Astrocyte (in vitro differentiated cells and primary cell): ENCODE measurements at regions not wholly inside any gene's neighbourhood (a gene's known extent, or its start where the extent isn't known, plus 50 kb on each side); places are given as distances from the start of the nearest gene placed in this dataset.

ENCODE experiments used
- DNase-seq: peaks from one replicate; pipeline ENCODE4 v3.0.0-alpha.2; 2010; ENCODE audit warnings: low read depth
- FAIRE-seq: peaks from 2 replicates; lab custom pipeline; 2011; peaks lifted over from hg19 to GRCh38; lab: Jason Lieb, UNC
- H2AFZ ChIP-seq: 2 replicates; pipeline ENCODE4 v1.6.0; 2012; ENCODE audit warnings: low read depth, low read length, inconsistent platforms
- H3K27ac ChIP-seq: 2 replicates; pipeline ENCODE4 v1.5.1; 2011; ENCODE audit warnings: low read depth, low read length, inconsistent platforms
- H3K27me3 ChIP-seq: 2 replicates; pipeline ENCODE4 v1.6.0; 2011; ENCODE audit warnings: low read length, inconsistent platforms; ENCODE audit not compliant: insufficient read depth
- H3K36me3 ChIP-seq: 2 replicates; pipeline ENCODE4 v1.5.1; 2011; ENCODE audit warnings: low read length, inconsistent platforms; ENCODE audit not compliant: insufficient read depth
- H3K4me1 ChIP-seq: 2 replicates; pipeline ENCODE4 v1.5.1; 2011; ENCODE audit warnings: low read length, inconsistent platforms; ENCODE audit not compliant: insufficient read depth
- H3K4me2 ChIP-seq: 2 replicates; pipeline ENCODE4 v1.6.0; 2012; ENCODE audit warnings: low read length, inconsistent platforms
- H3K4me3 ChIP-seq: 2 replicates; pipeline ENCODE4 v1.5.1; 2011; ENCODE audit warnings: low read depth, mild to moderate bottlenecking, low read length, inconsistent platforms; ENCODE audit not compliant: insufficient read depth
- H3K79me2 ChIP-seq: 2 replicates; pipeline ENCODE4 v1.6.0; 2012; ENCODE audit warnings: mild to moderate bottlenecking, low read length, inconsistent platforms; ENCODE audit not compliant: insufficient read depth
- H3K9ac ChIP-seq: 2 replicates; pipeline ENCODE4 v1.6.0; 2012; ENCODE audit warnings: mild to moderate bottlenecking, low read length, inconsistent platforms
- H3K9me3 ChIP-seq: 2 replicates; pipeline ENCODE4 v1.5.1; 2012; ENCODE audit warnings: low read depth, mild to moderate bottlenecking, low read length, inconsistent platforms; ENCODE audit not compliant: insufficient read depth
- H4K20me1 ChIP-seq: 2 replicates; pipeline ENCODE4 v1.6.0; 2012; ENCODE audit warnings: low read length, inconsistent platforms; ENCODE audit not compliant: insufficient read depth
- H3K27ac Mint-ChIP-seq: one replicate; pipeline ENCODE4 v1.8.0; 2021; ENCODE audit warnings: mild to moderate bottlenecking, mixed read lengths; ENCODE audit not compliant: unreplicated experiment
- H3K27me3 Mint-ChIP-seq: one replicate; pipeline ENCODE4 v1.8.0; 2021; ENCODE audit warnings: low read depth, mixed read lengths; ENCODE audit not compliant: unreplicated experiment
- H3K36me3 Mint-ChIP-seq: one replicate; pipeline ENCODE4 v1.8.0; 2021; ENCODE audit warnings: low read depth, mixed read lengths; ENCODE audit not compliant: unreplicated experiment
- H3K4me1 Mint-ChIP-seq: one replicate; pipeline ENCODE4 v1.8.0; 2021; ENCODE audit warnings: low read depth, mixed read lengths; ENCODE audit not compliant: unreplicated experiment
- H3K4me3 Mint-ChIP-seq: one replicate; pipeline ENCODE4 v1.8.0; 2021; ENCODE audit warnings: mild to moderate bottlenecking, moderate library complexity, mixed read lengths; ENCODE audit not compliant: unreplicated experiment
- H3K9me3 Mint-ChIP-seq: one replicate; pipeline ENCODE4 v1.8.0; 2021; ENCODE audit warnings: mild to moderate bottlenecking, mixed read lengths; ENCODE audit not compliant: unreplicated experiment
- EZH2 ChIP-seq: IDR thresholded peaks from 2 replicates; pipeline ENCODE4 v1.6.1; 2012; ENCODE audit warnings: mild to moderate bottlenecking, low read length, inconsistent platforms; ENCODE audit not compliant: insufficient read depth
- TF ChIP-seq, protein P1 (sequence below): IDR thresholded peaks from 2 replicates; pipeline ENCODE4 v1.5.1; 2011; ENCODE audit warnings: low read depth, mild to moderate bottlenecking, inconsistent platforms, low read length, moderate library complexity; ENCODE audit not compliant: insufficient read depth

DNA sequence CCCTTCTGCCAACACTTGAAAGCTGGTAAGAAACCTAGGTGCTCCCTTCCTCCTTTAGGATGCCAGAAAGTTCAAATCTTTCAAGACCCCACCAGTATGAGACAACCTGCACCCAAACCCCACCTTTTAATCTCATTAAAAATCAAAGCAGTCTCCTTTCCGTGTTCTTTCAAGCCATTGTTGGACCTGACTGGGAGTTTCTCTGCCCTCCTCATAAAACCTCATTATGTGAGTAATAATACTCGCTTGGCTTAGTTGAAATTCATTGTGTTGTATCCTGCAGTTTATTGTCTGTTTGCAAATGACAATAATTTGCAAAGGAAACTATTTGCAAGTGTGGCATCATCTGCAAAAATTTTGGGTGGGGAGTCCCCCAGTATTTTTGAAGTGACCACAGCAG is 133.2 kb upstream of the VEGFC start:
- no peak overlapping the region for H3K27ac Mint-ChIP-seq
- Histone ChIP-seq H3K9ac (no peak overlapping the region), H3K27me3 (no peaks in the 10 kb centered on the region), H2AFZ (no peak overlapping the region), H3K4me2 (no peak overlapping the region), H4K20me1 (no peaks in the 10 kb centered on the region), H3K36me3 (no peaks in the 10 kb centered on the region), H3K4me3 (no peak overlapping the region), H3K9me3 (no peaks in the 10 kb centered on the region), H3K27ac (no peak overlapping the region), H3K79me2 (no peaks in the 10 kb centered on the region), H3K4me1 (peaks cover 5% of the 10 kb centered on the region)
- no peaks in the 10 kb centered on the region for H3K27me3 Mint-ChIP-seq
- FAIRE-seq (no peak), DNase-seq (no peak)
- no peaks in the 10 kb centered on the region for H3K9me3 Mint-ChIP-seq
- no peak overlapping the region for H3K4me3 Mint-ChIP-seq
- H3K36me3 Mint-ChIP-seq: no peaks in the 10 kb centered on the region
- H3K4me1 Mint-ChIP-seq: peaks cover 4% of the 10 kb centered on the region
- no peak for TF ChIP-seq EZH2
- TF ChIP-seq, protein P1, sequence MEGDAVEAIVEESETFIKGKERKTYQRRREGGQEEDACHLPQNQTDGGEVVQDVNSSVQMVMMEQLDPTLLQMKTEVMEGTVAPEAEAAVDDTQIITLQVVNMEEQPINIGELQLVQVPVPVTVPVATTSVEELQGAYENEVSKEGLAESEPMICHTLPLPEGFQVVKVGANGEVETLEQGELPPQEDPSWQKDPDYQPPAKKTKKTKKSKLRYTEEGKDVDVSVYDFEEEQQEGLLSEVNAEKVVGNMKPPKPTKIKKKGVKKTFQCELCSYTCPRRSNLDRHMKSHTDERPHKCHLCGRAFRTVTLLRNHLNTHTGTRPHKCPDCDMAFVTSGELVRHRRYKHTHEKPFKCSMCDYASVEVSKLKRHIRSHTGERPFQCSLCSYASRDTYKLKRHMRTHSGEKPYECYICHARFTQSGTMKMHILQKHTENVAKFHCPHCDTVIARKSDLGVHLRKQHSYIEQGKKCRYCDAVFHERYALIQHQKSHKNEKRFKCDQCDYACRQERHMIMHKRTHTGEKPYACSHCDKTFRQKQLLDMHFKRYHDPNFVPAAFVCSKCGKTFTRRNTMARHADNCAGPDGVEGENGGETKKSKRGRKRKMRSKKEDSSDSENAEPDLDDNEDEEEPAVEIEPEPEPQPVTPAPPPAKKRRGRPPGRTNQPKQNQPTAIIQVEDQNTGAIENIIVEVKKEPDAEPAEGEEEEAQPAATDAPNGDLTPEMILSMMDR: no peak

DNA sequence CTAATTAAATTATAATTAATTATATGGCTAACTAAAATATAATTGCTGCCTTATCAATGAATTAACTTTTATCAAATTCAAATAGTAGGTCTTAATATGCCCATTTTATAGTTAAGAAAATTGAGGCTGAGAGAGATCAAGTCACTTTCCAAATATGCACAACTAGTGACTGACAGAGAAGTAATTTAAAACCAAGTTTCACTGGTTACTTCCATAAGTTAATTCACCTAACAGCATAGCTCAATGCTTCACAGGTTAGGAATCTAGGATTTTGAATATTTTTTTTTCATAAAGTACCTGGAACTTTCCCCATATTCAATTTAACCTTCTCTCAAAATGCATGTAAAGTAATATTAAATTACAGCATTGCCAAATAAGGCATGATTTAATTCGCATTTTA is 134.4 kb upstream of the VEGFC start:
- Histone ChIP-seq H3K27me3 (no peaks in the 10 kb centered on the region), H3K27ac (no peak overlapping the region)

DNA sequence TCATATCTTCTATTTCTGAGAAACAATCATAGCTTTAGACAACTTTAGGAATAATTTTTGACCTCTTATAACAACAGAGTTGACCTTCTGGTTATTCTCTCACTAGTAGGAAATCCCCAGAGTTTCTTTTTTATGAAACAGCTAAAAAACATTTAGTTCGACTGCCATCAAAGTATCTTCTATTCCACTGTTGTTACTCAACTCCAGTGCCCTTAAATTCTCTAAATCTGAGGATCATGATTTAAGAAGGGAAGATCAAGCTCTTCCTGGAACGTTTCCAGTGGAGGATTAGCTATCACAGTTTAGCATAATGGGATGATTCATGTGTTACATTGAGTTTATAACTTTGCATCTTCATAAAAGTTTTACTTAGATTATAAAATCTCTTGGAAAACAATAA is 134.9 kb upstream of the VEGFC start:
- H3K4me2 ChIP-seq: no peak overlapping the region
- Mint-ChIP-seq H3K27ac (no peak overlapping the region), H3K4me1 (peaks cover 4% of the 10 kb centered on the region), H3K9me3 (no peaks in the 10 kb centered on the region), H3K36me3 (no peaks in the 10 kb centered on the region), H3K4me3 (no peak overlapping the region), H3K27me3 (no peaks in the 10 kb centered on the region)
- H3K4me1 ChIP-seq: no peaks in the 10 kb centered on the region
- H3K9me3 ChIP-seq: no peaks in the 10 kb centered on the region
- no peak overlapping the region for H3K9ac ChIP-seq
- peak; percentile 66 for DNase-seq
- no peaks in the 10 kb centered on the region for H3K27me3 ChIP-seq
- H4K20me1 ChIP-seq: no peaks in the 10 kb centered on the region
- H3K79me2 ChIP-seq: no peaks in the 10 kb centered on the region
- TF ChIP-seq EZH2: no peak
- TF ChIP-seq, protein P1: no peak
- H2AFZ ChIP-seq: no peak overlapping the region
- H3K27ac ChIP-seq: no peak overlapping the region
- H3K36me3 ChIP-seq: no peaks in the 10 kb centered on the region
- no peak for FAIRE-seq
- H3K4me3 ChIP-seq: no peak overlapping the region

More for the DNA sequence above, 134.4 kb upstream of the VEGFC start:
- Histone ChIP-seq H3K79me2 (no peaks in the 10 kb centered on the region), H3K9ac (no peak overlapping the region), H3K4me3 (no peak overlapping the region), H3K9me3 (no peaks in the 10 kb centered on the region), H3K4me2 (no peak overlapping the region), H4K20me1 (no peaks in the 10 kb centered on the region), H3K4me1 (no peaks in the 10 kb centered on the region), H3K36me3 (no peaks in the 10 kb centered on the region), H2AFZ (no peak overlapping the region)
- H3K36me3 Mint-ChIP-seq: no peaks in the 10 kb centered on the region
- H3K27me3 Mint-ChIP-seq: no peaks in the 10 kb centered on the region
- no peak for DNase-seq
- H3K4me1 Mint-ChIP-seq: peaks cover 4% of the 10 kb centered on the region
- no peak overlapping the region for H3K27ac Mint-ChIP-seq
- H3K4me3 Mint-ChIP-seq: no peak overlapping the region
- no peak for FAIRE-seq
- TF ChIP-seq, protein P1: no peak
- no peak for TF ChIP-seq EZH2
- H3K9me3 Mint-ChIP-seq: no peaks in the 10 kb centered on the region
